B cell (primary cell): ENCODE measurements at regions not wholly inside any gene's neighbourhood (a gene's known extent, or its start where the extent isn't known, plus 50 kb on each side); places are given as distances from the start of the nearest gene placed in this dataset.
"Not testable (repeated sequence)": the region's sequence is repeated elsewhere in the genome, so short reads cannot be mapped to it uniquely, and the experiment has no call there.

ENCODE experiments used
- ATAC-seq: fragments of 200-7000 bp; cut with Tn5 transposase; one replicate; pipeline ENCODE4 v1.10.0; 2021; ENCODE audit warnings: low read depth, mild to moderate bottlenecking, moderate number of reproducible peaks, moderate library complexity
- CTCF ChIA-PET: fragments of 350-600 bp; sonication (Branson Sonifier 250); formaldehyde crosslinking; loops from one replicate; lab custom pipeline; 2021; ENCODE audit warnings: antibody characterized with exemption, inconsistent platforms; lab: Charles Lee
- POLR2A ChIA-PET: fragments of 350-600 bp; sonication (Branson Sonifier 250); formaldehyde crosslinking; loops from one replicate; lab custom pipeline; 2021; ENCODE audit warnings: antibody characterized with exemption; lab: Charles Lee
- DNase-seq: peaks from one replicate; pipeline ENCODE4 v3.0.0; 2013
- H2AFZ ChIP-seq: 2 replicates; pipeline ENCODE4 v1.6.1; 2012; ENCODE audit warnings: mild to moderate bottlenecking, low read depth, low read length; ENCODE audit not compliant: insufficient read depth, poor library complexity, severe bottlenecking
- H3K27ac ChIP-seq, 2 donors: 1 replicate in 1 of 2; 2 replicates in 1 of 2; pipeline ENCODE4 v1.5.1; 2012 to 2013; ENCODE audit warnings: low read length in 2 of 2, mild to moderate bottlenecking in 2 of 2, moderate library complexity in 1 of 2
- H3K27me3 ChIP-seq, 4 experiments: fragments of 200-600 bp in 1 of 4; sonication (generic) in 1 of 4; replicated peaks in 1 of 4; 1 replicate in 2 of 4; 2 replicates in 2 of 4; pipeline versions ENCODE4 v1.6.1 to v1.7.0; 2013 to 2016; ENCODE audit warnings: low read length in 3 of 4, mild to moderate bottlenecking in 2 of 4, mixed read lengths in 1 of 4, moderate library complexity in 1 of 4; ENCODE audit not compliant: insufficient read depth in 4 of 4, control insufficient read depth in 3 of 4; ENCODE audit errors: control extremely low read depth in 1 of 4
- H3K36me3 ChIP-seq, 2 experiments: replicated peaks in 1 of 2; 1 replicate in 1 of 2; 2 replicates in 1 of 2; pipeline versions ENCODE4 v1.6.1 to v1.7.1; 2013; ENCODE audit warnings: low read length in 1 of 2; ENCODE audit not compliant: insufficient read depth in 2 of 2, control insufficient read depth in 1 of 2; ENCODE audit errors: control extremely low read depth in 1 of 2, extremely low read depth in 1 of 2
- H3K4me1 ChIP-seq, 2 donors: fragments of 200-600 bp in 1 of 2; sonication (generic) in 1 of 2; 1 replicate in 1 of 2; 2 replicates in 1 of 2; pipeline versions ENCODE4 v1.5.1 to v1.6.1; 2013 to 2017; ENCODE audit warnings: low read length in 2 of 2; ENCODE audit not compliant: control insufficient read depth in 2 of 2, insufficient read depth in 2 of 2
- H3K4me2 ChIP-seq: replicated peaks from 2 replicates; pipeline ENCODE3; 2012; ENCODE audit warnings: mild to moderate bottlenecking, low read depth, low read length; ENCODE audit not compliant: poor library complexity, severe bottlenecking
- H3K4me3 ChIP-seq, 5 experiments: fragments of 200-600 bp in 1 of 5; sonication (generic) in 1 of 5; 1 replicate in 3 of 5; 2 replicates in 2 of 5; pipeline versions ENCODE4 v1.5.1 to v1.7.0; 2011 to 2016; ENCODE audit warnings: low read length in 4 of 5, mild to moderate bottlenecking in 4 of 5, low read depth in 2 of 5, control low read depth in 1 of 5, moderate library complexity in 1 of 5; ENCODE audit not compliant: insufficient read depth in 1 of 5; ENCODE audit errors: control extremely low read depth in 1 of 5, extremely low read depth in 1 of 5
- H3K79me2 ChIP-seq: fragments of 200-600 bp; sonication (generic); one replicate; pipeline ENCODE4 v1.6.0; 2016; ENCODE audit warnings: low read length; ENCODE audit not compliant: control insufficient read depth, insufficient read depth
- H3K9ac ChIP-seq: fragments of 200-600 bp; sonication (generic); 2 replicates; pipeline ENCODE4 v1.6.1; 2017; ENCODE audit warnings: mild to moderate bottlenecking, low read length, moderate library complexity
- H3K9me3 ChIP-seq, 3 donors: one replicate each; pipeline versions ENCODE4 v1.6.1 to v1.7.1; 2013; ENCODE audit warnings: low read length in 2 of 3; ENCODE audit not compliant: control insufficient read depth in 2 of 3, insufficient read depth in 1 of 3; ENCODE audit errors: control extremely low read depth in 1 of 3
- H4K20me1 ChIP-seq: 2 replicates; pipeline ENCODE4 v1.6.0; 2012; ENCODE audit warnings: mild to moderate bottlenecking, low read length; ENCODE audit not compliant: insufficient read depth, control insufficient read depth, poor library complexity, severe bottlenecking
- H3K27ac Mint-ChIP-seq: one replicate; pipeline ENCODE4 v1.8.0; 2021; ENCODE audit warnings: mixed read lengths
- H3K27me3 Mint-ChIP-seq: one replicate; pipeline ENCODE4 v1.8.0; 2021; ENCODE audit warnings: mixed read lengths
- H3K4me1 Mint-ChIP-seq: one replicate; pipeline ENCODE4 v1.8.0; 2021; ENCODE audit warnings: mixed read lengths
- H3K4me3 Mint-ChIP-seq: one replicate; pipeline ENCODE4 v1.8.0; 2021; ENCODE audit warnings: mixed read lengths
- H3K9me3 Mint-ChIP-seq: one replicate; pipeline ENCODE4 v1.8.0; 2022; ENCODE audit warnings: mixed read lengths; ENCODE audit not compliant: insufficient read depth
- CTCF ChIP-seq: fragments of 200-600 bp; IDR thresholded peaks from one replicate; pipeline ENCODE4 v1.8.0; 2022; ENCODE audit warnings: antibody characterized with exemption, mild to moderate bottlenecking
- EZH2 ChIP-seq: IDR thresholded peaks from 2 replicates; pipeline ENCODE4 v1.6.1; 2012; ENCODE audit warnings: borderline replicate concordance, low read depth, mild to moderate bottlenecking, moderate library complexity, low read length; ENCODE audit not compliant: insufficient read depth, poor library complexity, severe bottlenecking
- WGBS: methylation state at CpG from one replicate; pipeline ENCODE4 v1.1.5; 2013; ENCODE audit warnings: missing lambda C conversion rate; ENCODE audit not compliant: insufficient coverage; 5-methylcytosine and 5-hydroxymethylcytosine counted together
- intact Hi-C: fragments of 100-400 bp; cut with micrococcal nuclease; formaldehyde crosslinking; loops from one replicate; pipeline ENCODE4 v1.10.0; 2022

DNA sequence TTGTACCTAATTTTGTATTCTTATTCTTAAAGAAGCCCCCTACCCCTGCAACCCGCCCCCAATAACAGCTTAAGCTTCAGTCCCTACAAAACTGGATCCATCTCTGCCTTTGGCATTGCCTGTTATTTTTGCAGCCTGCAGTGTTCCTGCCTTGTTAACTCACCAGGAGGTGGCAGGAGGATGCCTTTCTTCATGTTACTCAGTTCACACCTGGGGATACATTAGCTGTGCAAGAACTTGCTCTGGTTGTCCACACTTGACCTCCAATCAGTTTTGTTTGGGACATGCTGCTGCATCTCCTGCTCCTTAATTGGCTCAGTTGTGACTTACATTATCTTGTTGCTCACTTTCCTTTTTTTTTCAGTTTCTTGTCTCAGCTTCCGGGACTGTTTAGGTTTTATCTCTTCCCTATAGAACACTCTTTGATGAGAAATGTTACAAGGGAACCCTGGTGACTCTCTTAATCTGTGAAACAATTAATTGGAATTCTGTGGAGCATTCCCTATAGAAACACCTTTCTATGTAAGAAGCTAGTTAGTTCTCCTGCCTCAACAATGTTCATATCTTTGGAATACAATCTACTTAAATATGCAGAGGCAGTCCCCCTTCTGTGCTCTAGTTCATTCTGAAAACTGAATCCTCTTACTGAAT is 467.7 kb upstream of the ACO1 start:
- intact Hi-C loops, result no loop called here
- H3K27me3 ChIP-seq, result no peaks in the 10 kb centered on the region
- H3K4me3 Mint-ChIP-seq, result no peak overlapping the region

GRCh38 chr9:31937737-31938136 is 446.7 kb upstream of the ACO1 start:
- H2AFZ ChIP-seq, H3K4me2 ChIP-seq, intact Hi-C loops, ATAC-seq, H3K27ac ChIP-seq, H3K27me3 ChIP-seq, H3K4me1 ChIP-seq, H3K4me3 ChIP-seq, DNase-seq, H3K9me3 Mint-ChIP-seq, H3K4me1 Mint-ChIP-seq, CTCF ChIA-PET, POLR2A ChIA-PET, H3K9me3 ChIP-seq, H3K27ac Mint-ChIP-seq, H3K36me3 ChIP-seq, H3K9ac ChIP-seq, H3K27me3 Mint-ChIP-seq, H3K79me2 ChIP-seq, H3K4me3 Mint-ChIP-seq, H4K20me1 ChIP-seq: not testable (repeated sequence)
- 95% methylated on average over 12 of the region's 13 CpGs for WGBS

More for the DNA sequence above, 467.7 kb upstream of the ACO1 start:
- H3K27ac Mint-ChIP-seq, result no peak overlapping the region
- H3K4me1 ChIP-seq, result no peaks in the 10 kb centered on the region
- no peak for ATAC-seq
- H4K20me1 ChIP-seq, result no peaks in the 10 kb centered on the region
- H3K27ac ChIP-seq, result no peak overlapping the region
- no peak overlapping the region for H3K4me2 ChIP-seq
- H3K27me3 Mint-ChIP-seq, result no peaks in the 10 kb centered on the region
- H3K4me1 Mint-ChIP-seq, result no peaks in the 10 kb centered on the region
- no peak for DNase-seq
- CTCF ChIA-PET, result no interaction called here
- H2AFZ ChIP-seq, result no peak overlapping the region
- POLR2A ChIA-PET, result no interaction called here
- TF ChIP-seq CTCF, result no peak
- no peak for TF ChIP-seq EZH2
- no peak overlapping the region for H3K9ac ChIP-seq
- H3K79me2 ChIP-seq, result no peaks in the 10 kb centered on the region
- H3K9me3 ChIP-seq, result no peaks in the 10 kb centered on the region
- no peaks in the 10 kb centered on the region for H3K36me3 ChIP-seq
- H3K9me3 Mint-ChIP-seq, result peaks cover 1% of the 10 kb centered on the region
- WGBS, result 83% methylated on average over 1 of the region's 2 CpGs
- no peak overlapping the region for H3K4me3 ChIP-seq
